Peyer's patch (tissue), 4 donors: ENCODE measurements at regions not wholly inside any gene's neighbourhood (a gene's known extent, or its start where the extent isn't known, plus 50 kb on each side); places are given as distances from the start of the nearest gene placed in this dataset.

Source experiments
- DNase-seq, 3 donors: peaks; one replicate each; pipeline ENCODE4 v3.0.0-alpha.2; 2017 to 2019
- H3K27ac ChIP-seq, 4 donors: fragments of 200-600 bp; sonication (generic); one replicate each; pipeline ENCODE4 v1.5.1; 2016 to 2019
- H3K27me3 ChIP-seq, 2 donors: fragments of 200-600 bp; sonication (generic); one replicate each; pipeline ENCODE4 v1.5.1; 2019
- H3K36me3 ChIP-seq, 3 donors: fragments of 200-600 bp; sonication (generic); one replicate each; pipeline ENCODE4 v1.5.1; 2016 to 2019
- H3K4me1 ChIP-seq, 4 donors: fragments of 200-600 bp; sonication (generic); one replicate each; pipeline ENCODE4 v1.5.1; 2016 to 2019
- H3K4me3 ChIP-seq, 4 donors: fragments of 200-600 bp; sonication (generic); 1 replicate in 3 of 4; 2 replicates in 1 of 4; pipeline ENCODE4 v1.5.1; 2016 to 2019; ENCODE audit warnings: mild to moderate bottlenecking in 1 of 4
- H3K9me3 ChIP-seq, 4 donors: fragments of 200-600 bp; sonication (generic); one replicate each; pipeline ENCODE4 v1.5.1; 2016 to 2019; ENCODE audit warnings: mild to moderate bottlenecking in 1 of 4
- POLR2A ChIP-seq, 2 donors: fragments of 450-650 bp; IDR thresholded peaks; one replicate each; pipeline ENCODE4 v1.5.1; 2017; ENCODE audit warnings: antibody characterized with exemption in 2 of 2, mild to moderate bottlenecking in 2 of 2, moderate library complexity in 2 of 2
- TF ChIP-seq, protein P1 (sequence below), 6 experiments: fragments of 450-650 bp in 4 of 6; fragments of 200-600 bp in 2 of 6; sonication (generic) in 1 of 6; IDR thresholded peaks; one replicate each; pipeline ENCODE4 v1.5.1; 2017 to 2019; ENCODE audit warnings: antibody characterized with exemption in 6 of 6, mild to moderate bottlenecking in 3 of 6, moderate library complexity in 1 of 6

DNA sequence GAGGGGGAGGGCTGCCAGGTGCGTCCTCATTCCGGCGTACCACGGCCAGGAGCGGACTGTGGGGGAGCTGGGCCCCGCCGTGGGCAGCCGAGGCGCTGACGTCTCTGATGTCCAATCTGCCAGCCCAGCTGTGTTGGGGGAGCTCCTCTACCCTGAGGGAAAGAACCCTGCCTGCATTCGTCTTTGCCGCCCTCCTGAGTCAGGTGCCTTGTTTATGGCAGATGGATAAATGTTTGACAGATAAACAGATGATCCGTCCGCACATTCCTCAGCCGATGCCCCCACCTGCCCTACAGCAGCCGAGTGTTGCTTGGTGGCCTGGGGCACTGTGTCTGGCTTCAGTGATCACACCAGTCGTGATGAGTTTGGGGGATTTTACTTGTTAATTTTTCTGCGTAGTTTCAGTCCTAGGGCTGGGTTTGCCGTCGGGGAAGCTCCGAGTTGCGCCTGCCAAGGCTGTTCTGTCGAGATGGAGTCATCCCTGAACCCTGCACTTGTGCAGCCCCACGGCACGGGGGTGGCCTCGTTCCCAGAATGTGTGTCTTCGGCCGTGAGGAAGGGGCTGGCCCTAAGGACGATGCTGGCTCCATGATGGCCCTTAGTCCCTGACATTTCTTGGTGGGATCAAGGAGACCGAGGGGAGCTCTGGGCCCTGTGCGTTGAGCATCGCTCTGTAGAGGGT lies 1083.9 kb downstream of the BRD1 start:
- DNase-seq = peak in 1 of 3 donors; percentile 22
- no peaks in the 10 kb centered on the region for H3K4me1 ChIP-seq
- no peak overlapping the region for H3K4me3 ChIP-seq
- no peak overlapping the region for H3K27ac ChIP-seq
- TF ChIP-seq POLR2A (IDR thresholded peaks at IDR 0.05) = no peak
- TF ChIP-seq, protein P1, sequence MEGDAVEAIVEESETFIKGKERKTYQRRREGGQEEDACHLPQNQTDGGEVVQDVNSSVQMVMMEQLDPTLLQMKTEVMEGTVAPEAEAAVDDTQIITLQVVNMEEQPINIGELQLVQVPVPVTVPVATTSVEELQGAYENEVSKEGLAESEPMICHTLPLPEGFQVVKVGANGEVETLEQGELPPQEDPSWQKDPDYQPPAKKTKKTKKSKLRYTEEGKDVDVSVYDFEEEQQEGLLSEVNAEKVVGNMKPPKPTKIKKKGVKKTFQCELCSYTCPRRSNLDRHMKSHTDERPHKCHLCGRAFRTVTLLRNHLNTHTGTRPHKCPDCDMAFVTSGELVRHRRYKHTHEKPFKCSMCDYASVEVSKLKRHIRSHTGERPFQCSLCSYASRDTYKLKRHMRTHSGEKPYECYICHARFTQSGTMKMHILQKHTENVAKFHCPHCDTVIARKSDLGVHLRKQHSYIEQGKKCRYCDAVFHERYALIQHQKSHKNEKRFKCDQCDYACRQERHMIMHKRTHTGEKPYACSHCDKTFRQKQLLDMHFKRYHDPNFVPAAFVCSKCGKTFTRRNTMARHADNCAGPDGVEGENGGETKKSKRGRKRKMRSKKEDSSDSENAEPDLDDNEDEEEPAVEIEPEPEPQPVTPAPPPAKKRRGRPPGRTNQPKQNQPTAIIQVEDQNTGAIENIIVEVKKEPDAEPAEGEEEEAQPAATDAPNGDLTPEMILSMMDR (IDR thresholded peaks at IDR 0.05) = no peak
- no peaks in the 10 kb centered on the region for H3K36me3 ChIP-seq
- no peaks in the 10 kb centered on the region for H3K9me3 ChIP-seq
- H3K27me3 ChIP-seq = no peaks in the 10 kb centered on the region

DNA sequence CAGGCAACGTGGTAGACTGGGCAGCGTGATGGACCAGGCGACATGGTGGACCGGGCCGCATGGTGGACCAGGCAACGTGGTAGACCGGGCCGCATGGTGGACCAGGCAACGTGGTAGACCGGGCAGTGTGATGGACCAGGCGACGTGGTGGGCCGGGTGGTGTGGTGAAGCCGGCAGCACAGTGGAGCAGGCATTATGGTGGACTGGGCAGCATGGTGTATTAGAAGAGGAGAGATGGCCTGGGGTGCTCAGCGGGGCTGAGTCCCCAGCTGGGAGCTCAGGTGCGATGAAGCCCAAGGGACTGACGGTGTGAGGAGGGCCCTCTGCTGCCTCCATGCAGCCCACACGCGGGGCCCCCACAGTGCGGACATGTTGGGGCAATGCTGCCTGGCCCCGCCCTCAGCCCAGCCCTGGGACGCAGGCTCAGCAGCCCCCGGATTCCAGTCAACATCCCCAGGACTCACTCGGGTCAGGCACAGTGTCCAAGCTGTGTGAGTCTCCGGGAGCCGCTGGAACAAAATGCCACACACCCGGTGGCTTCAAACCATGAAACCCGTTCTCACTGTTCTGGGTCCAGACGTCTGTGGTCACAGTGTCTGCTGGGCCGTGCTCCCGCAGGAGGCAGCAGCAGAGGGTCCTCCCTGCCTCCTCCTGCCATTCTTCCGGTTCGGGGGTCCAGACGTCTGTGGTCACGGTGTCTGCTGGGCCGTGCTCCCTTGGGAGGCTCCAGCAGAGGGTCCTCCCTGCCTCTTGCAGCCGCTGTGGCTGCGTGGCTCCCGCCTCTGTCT lies 1084.9 kb downstream of the BRD1 start:
- TF ChIP-seq, protein P1 (IDR thresholded peaks at IDR 0.05) = no peak
- no peak for TF ChIP-seq POLR2A (IDR thresholded peaks at IDR 0.05)
- Histone ChIP-seq H3K27ac (no peak overlapping the region), H3K27me3 (no peaks in the 10 kb centered on the region), H3K36me3 (no peaks in the 10 kb centered on the region), H3K4me1 (no peaks in the 10 kb centered on the region), H3K9me3 (no peaks in the 10 kb centered on the region), H3K4me3 (no peak overlapping the region)
- peak in 2 of 3 donors; percentile 29 to 31 for DNase-seq

DNA sequence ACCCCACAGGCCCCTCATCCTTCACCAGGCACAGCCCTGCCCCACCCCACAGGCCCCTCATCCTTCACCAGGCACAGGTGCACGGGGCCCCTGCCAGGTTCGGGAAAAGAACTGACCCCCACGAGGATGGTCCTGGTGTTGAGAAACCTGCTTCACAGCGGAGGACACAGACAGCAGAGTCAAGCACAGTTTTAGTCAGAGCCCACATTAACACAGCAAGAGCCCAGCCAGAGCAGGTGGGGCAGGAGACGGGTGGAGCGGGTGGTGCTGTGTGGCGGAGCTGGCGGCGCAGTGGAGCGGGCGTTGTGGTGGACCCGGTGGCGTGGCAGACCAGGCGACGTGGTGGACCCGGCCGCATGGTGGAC lies 1085.5 kb downstream of the BRD1 start:
- DNase-seq = peak in 2 of 3 donors; percentile 26 to 36
- no peaks in the 10 kb centered on the region for H3K36me3 ChIP-seq
- no peak overlapping the region for H3K4me3 ChIP-seq
- no peaks in the 10 kb centered on the region for H3K27me3 ChIP-seq
- no peaks in the 10 kb centered on the region for H3K4me1 ChIP-seq
- no peak overlapping the region for H3K27ac ChIP-seq
- TF ChIP-seq, protein P1 (IDR thresholded peaks at IDR 0.05) = no peak
- no peak for TF ChIP-seq POLR2A (IDR thresholded peaks at IDR 0.05)
- no peaks in the 10 kb centered on the region for H3K9me3 ChIP-seq

DNA sequence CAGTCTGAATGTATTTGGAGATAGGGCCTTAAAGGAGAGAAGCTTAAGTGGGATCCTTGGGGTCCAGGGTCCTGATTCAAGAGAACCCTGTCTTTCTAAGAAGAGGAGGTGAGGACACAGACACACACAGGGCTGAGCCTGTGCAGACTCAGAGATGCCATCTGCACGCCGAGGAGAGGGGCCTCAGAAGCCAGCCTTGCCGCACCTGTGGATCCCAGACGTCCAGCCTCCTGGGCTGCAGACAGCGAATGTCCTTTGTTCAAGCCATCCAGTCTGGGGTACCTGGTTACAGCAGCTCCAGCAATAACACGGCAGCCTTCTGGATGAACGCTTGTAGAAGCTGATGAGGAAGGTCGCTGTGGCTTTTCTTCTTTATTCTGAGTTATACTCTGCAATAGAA lies 1086.1 kb downstream of the BRD1 start:
- no peaks in the 10 kb centered on the region for H3K36me3 ChIP-seq
- H3K4me1 ChIP-seq = no peaks in the 10 kb centered on the region
- H3K27ac ChIP-seq = no peak overlapping the region
- peak in 2 of 3 donors; percentile 19 to 32 for DNase-seq
- H3K9me3 ChIP-seq = no peaks in the 10 kb centered on the region
- H3K4me3 ChIP-seq = no peak overlapping the region
- no peak for TF ChIP-seq POLR2A (IDR thresholded peaks at IDR 0.05)
- TF ChIP-seq, protein P1 (IDR thresholded peaks at IDR 0.05) = no peak
- H3K27me3 ChIP-seq = no peaks in the 10 kb centered on the region

- TF ChIP-seq, protein P1 (IDR thresholded peaks at IDR 0.05) = no peak
- TF ChIP-seq POLR2A (IDR thresholded peaks at IDR 0.05) = no peak
- H3K9me3 ChIP-seq = no peaks in the 10 kb centered on the region
- H3K4me1 ChIP-seq = no peaks in the 10 kb centered on the region
- no peaks in the 10 kb centered on the region for H3K36me3 ChIP-seq
- no peak overlapping the region for H3K27ac ChIP-seq
- DNase-seq = peak in 2 of 3 donors; percentile 22 to 27
- no peaks in the 10 kb centered on the region for H3K27me3 ChIP-seq
- no peak overlapping the region for H3K4me3 ChIP-seq
Measured at GRCh38 chr22:48740731-48741405, 1086.8 kb downstream of the BRD1 start.
